H1 (cell line): ENCODE measurements at regions not wholly inside any gene's neighbourhood (a gene's known extent, or its start where the extent isn't known, plus 50 kb on each side); places are given as distances from the start of the nearest gene placed in this dataset.

Source experiments
- CTCF ChIA-PET: fragments of 300-600 bp; sonication (Branson Sonifier 250); formaldehyde crosslinking; loops from one replicate; lab custom pipeline; 2021; ENCODE audit not compliant: partially characterized antibody; lab: Charles Lee
- POLR2A ChIA-PET: fragments of 300-600 bp; sonication (Branson Sonifier 250); formaldehyde crosslinking; loops from one replicate; lab custom pipeline; 2021; ENCODE audit warnings: inconsistent platforms; ENCODE audit not compliant: partially characterized antibody; lab: Charles Lee
- DNase-seq, 2 experiments: peaks; one replicate each; pipeline versions ENCODE4 v3.0.0 to v3.0.0-alpha.2; 2010 to 2022; ENCODE audit warnings: low spot score in 2 of 2, low read depth in 1 of 2, mixed read lengths in 1 of 2
- FAIRE-seq: peaks from 2 replicates; lab custom pipeline; 2011; peaks lifted over from hg19 to GRCh38; lab: Jason Lieb, UNC
- H2AFZ ChIP-seq: 2 replicates; pipeline ENCODE4 v1.8.1; 2012; ENCODE audit warnings: low read length, inconsistent platforms
- H2AK5ac ChIP-seq: 2 replicates; pipeline ENCODE4 v1.6.1; 2013; ENCODE audit warnings: low read depth, low read length
- H2BK120ac ChIP-seq: replicated peaks from 2 replicates; pipeline ENCODE3; 2013; ENCODE audit warnings: low read depth, low read length, inconsistent platforms
- H2BK12ac ChIP-seq: 2 replicates; pipeline ENCODE4 v1.6.1; 2013; ENCODE audit warnings: low read depth, low read length
- H2BK15ac ChIP-seq: 2 replicates; pipeline ENCODE4 v1.6.1; 2013; ENCODE audit warnings: low read length
- H2BK20ac ChIP-seq: 2 replicates; pipeline ENCODE4 v1.6.1; 2013; ENCODE audit warnings: low read length
- H2BK5ac ChIP-seq: 2 replicates; pipeline ENCODE4 v1.6.1; 2013; ENCODE audit warnings: low read depth, low read length
- H3K14ac ChIP-seq: 2 replicates; pipeline ENCODE4 v1.6.1; 2013; ENCODE audit warnings: inconsistent platforms; ENCODE audit not compliant: insufficient read length
- H3K18ac ChIP-seq: 2 replicates; pipeline ENCODE4 v1.6.1; 2013; ENCODE audit warnings: low read length; ENCODE audit errors: extremely low read depth
- H3K23ac ChIP-seq: 2 replicates; pipeline ENCODE4 v1.6.1; 2013; ENCODE audit warnings: inconsistent platforms; ENCODE audit not compliant: insufficient read length
- H3K23me2 ChIP-seq: 2 replicates; pipeline ENCODE4 v1.6.1; 2013; ENCODE audit warnings: low read depth, low read length
- H3K27ac ChIP-seq: 2 replicates; pipeline ENCODE4 v1.6.1; 2011; ENCODE audit warnings: low read depth, low read length, inconsistent platforms
- H3K27me3 ChIP-seq, 4 experiments: replicated peaks in 1 of 4; 1 replicate in 1 of 4; 2 replicates in 3 of 4; pipeline versions ENCODE4 v1.6.1 to v1.8.1; 2011 to 2013; ENCODE audit warnings: low read length in 3 of 4, mild to moderate bottlenecking in 3 of 4, inconsistent platforms in 2 of 4, mixed read lengths in 2 of 4, moderate library complexity in 1 of 4; ENCODE audit not compliant: control insufficient read depth in 3 of 4, insufficient read depth in 3 of 4; ENCODE audit errors: extremely low read depth in 1 of 4
- H3K36me3 ChIP-seq, 4 experiments: 2 replicates each; pipeline versions ENCODE4 v1.6.1 to v1.8.1; 2011 to 2013; ENCODE audit warnings: mild to moderate bottlenecking in 4 of 4, low read length in 3 of 4, moderate library complexity in 2 of 4, control low read depth in 1 of 4, inconsistent platforms in 1 of 4; ENCODE audit not compliant: insufficient read depth in 4 of 4, control insufficient read depth in 2 of 4
- H3K4ac ChIP-seq: replicated peaks from 2 replicates; pipeline ENCODE3; 2013; ENCODE audit warnings: low read length, low read depth, mixed read lengths, inconsistent platforms; ENCODE audit not compliant: insufficient read length
- H3K4me1 ChIP-seq, 4 experiments: replicated peaks in 1 of 4; 1 replicate in 1 of 4; 2 replicates in 3 of 4; pipeline versions ENCODE4 v1.6.1 to v1.8.1; 2011 to 2013; ENCODE audit warnings: low read length in 3 of 4, inconsistent platforms in 2 of 4, mixed read lengths in 1 of 4; ENCODE audit not compliant: insufficient read depth in 4 of 4, control insufficient read depth in 3 of 4
- H3K4me2 ChIP-seq, 2 experiments: 2 replicates each; pipeline versions ENCODE4 v1.6.1 to v1.8.1; 2011 to 2013; ENCODE audit warnings: low read depth in 2 of 2, low read length in 2 of 2, control low read depth in 1 of 2, inconsistent platforms in 1 of 2, mild to moderate bottlenecking in 1 of 2; ENCODE audit not compliant: insufficient read depth in 1 of 2
- H3K4me3 ChIP-seq, 4 experiments: fragments of 200-600, 300-600 bp in 1 of 4; sonication (generic), shearing (Covaris generic), sonication (Bioruptor Twin) in 1 of 4; 2 replicates each; pipeline versions ENCODE4 v1.5.1 to v1.8.1; 2011 to 2016; ENCODE audit warnings: low read length in 4 of 4, low read depth in 3 of 4, control low read depth in 2 of 4, inconsistent platforms in 2 of 4, mild to moderate bottlenecking in 2 of 4, mixed read lengths in 1 of 4, moderate library complexity in 1 of 4; ENCODE audit not compliant: insufficient read depth in 2 of 4; ENCODE audit errors: extremely low read depth in 1 of 4
- H3K56ac ChIP-seq: replicated peaks from 2 replicates; pipeline ENCODE3; 2013; ENCODE audit warnings: low read depth, mild to moderate bottlenecking, mixed read lengths, low read length, inconsistent platforms; ENCODE audit not compliant: insufficient read length
- H3K79me1 ChIP-seq: 2 replicates; pipeline ENCODE4 v1.6.1; 2013; ENCODE audit warnings: low read depth, low read length, control low read depth
- H3K79me2 ChIP-seq, 2 experiments: 2 replicates each; pipeline versions ENCODE4 v1.6.1 to v1.8.1; 2012 to 2013; ENCODE audit warnings: low read length in 2 of 2, mild to moderate bottlenecking in 2 of 2, inconsistent platforms in 1 of 2; ENCODE audit not compliant: insufficient read depth in 2 of 2, control insufficient read depth in 1 of 2
- H3K9ac ChIP-seq, 4 experiments: replicated peaks in 1 of 4; 1 replicate in 1 of 4; 2 replicates in 3 of 4; pipeline versions ENCODE4 v1.6.1 to v1.8.1; 2011 to 2013; ENCODE audit warnings: low read depth in 3 of 4, low read length in 3 of 4, control low read depth in 2 of 4, mild to moderate bottlenecking in 2 of 4, moderate library complexity in 2 of 4, inconsistent platforms in 1 of 4; ENCODE audit errors: extremely low read depth in 1 of 4
- H3K9me3 ChIP-seq, 2 experiments: 2 replicates each; pipeline versions ENCODE4 v1.6.1 to v1.8.1; 2012 to 2013; ENCODE audit warnings: mild to moderate bottlenecking in 2 of 2, moderate library complexity in 2 of 2, control low read depth in 1 of 2, inconsistent platforms in 1 of 2, low read depth in 1 of 2, low read length in 1 of 2, mixed read lengths in 1 of 2; ENCODE audit not compliant: insufficient read depth in 2 of 2
- H4K20me1 ChIP-seq, 2 experiments: replicated peaks in 1 of 2; 2 replicates each; pipeline versions ENCODE3 to v1.8.1; 2011 to 2013; ENCODE audit warnings: inconsistent platforms in 2 of 2, low read length in 2 of 2, mild to moderate bottlenecking in 1 of 2; ENCODE audit not compliant: insufficient read depth in 2 of 2, control insufficient read depth in 1 of 2
- H4K5ac ChIP-seq: 2 replicates; pipeline ENCODE4 v1.6.1; 2013; ENCODE audit warnings: low read length, low read depth, mixed read lengths, inconsistent platforms; ENCODE audit not compliant: insufficient read length
- H4K8ac ChIP-seq: 2 replicates; pipeline ENCODE4 v1.8.0; 2013; ENCODE audit warnings: mild to moderate bottlenecking, moderate library complexity, low read length, inconsistent platforms; ENCODE audit not compliant: insufficient read depth; ENCODE audit errors: extremely low read depth
- H4K91ac ChIP-seq: replicated peaks from 2 replicates; pipeline ENCODE3; 2013; ENCODE audit warnings: low read length, mixed read lengths, inconsistent platforms; ENCODE audit not compliant: insufficient read length
- CEBPB ChIP-seq: IDR thresholded peaks from 2 replicates; pipeline ENCODE4 v1.6.1; 2012; ENCODE audit warnings: low read depth, low read length
- EP300 ChIP-seq, 2 experiments: IDR thresholded peaks; 1 replicate in 1 of 2; 2 replicates in 1 of 2; pipeline ENCODE4 v1.6.1; 2011 to 2012; ENCODE audit warnings: low read depth in 2 of 2, low read length in 2 of 2, mild to moderate bottlenecking in 2 of 2, borderline replicate concordance in 1 of 2, inconsistent platforms in 1 of 2, moderate library complexity in 1 of 2
- FOSL1 ChIP-seq: IDR thresholded peaks from 2 replicates; pipeline ENCODE4 v1.6.1; 2011; ENCODE audit warnings: mild to moderate bottlenecking, low read depth, low read length, moderate library complexity; ENCODE audit not compliant: insufficient read depth
- GABPA ChIP-seq: IDR thresholded peaks from 2 replicates; pipeline ENCODE4 v1.6.1; 2011; ENCODE audit warnings: mild to moderate bottlenecking, low read length, moderate library complexity, borderline replicate concordance; ENCODE audit not compliant: insufficient read depth
- HDAC2 ChIP-seq, 2 experiments: fragments of 300-600 bp in 1 of 2; sonication (generic) in 1 of 2; IDR thresholded peaks; 2 replicates each; pipeline ENCODE4 v1.6.1; 2011 to 2012; ENCODE audit warnings: low read depth in 2 of 2, low read length in 2 of 2, mild to moderate bottlenecking in 2 of 2, moderate library complexity in 2 of 2, borderline replicate concordance in 1 of 2, inconsistent platforms in 1 of 2
- KDM5A ChIP-seq: fragments of 200-600 bp; IDR thresholded peaks from 2 replicates; pipeline ENCODE4 v1.7.1; 2012; ENCODE audit warnings: mild to moderate bottlenecking, low read length, inconsistent platforms, mixed read lengths
- MAFK ChIP-seq: IDR thresholded peaks from 2 replicates; pipeline ENCODE4 v1.6.1; 2012; ENCODE audit warnings: low read depth, mild to moderate bottlenecking, improper control_type of control experiment, low read length
- NANOG ChIP-seq: IDR thresholded peaks from 2 replicates; pipeline ENCODE4 v1.6.1; 2011; ENCODE audit warnings: low read length, low read depth, mild to moderate bottlenecking, inconsistent platforms; ENCODE audit not compliant: insufficient read depth, poor library complexity, severe bottlenecking
- NRF1 ChIP-seq: IDR thresholded peaks from 2 replicates; pipeline ENCODE4 v1.6.1; 2011; ENCODE audit warnings: mild to moderate bottlenecking, low read depth, low read length, improper control_type of control experiment
- POLR2AphosphoS5 ChIP-seq: IDR thresholded peaks from 2 replicates; pipeline ENCODE4 v1.6.1; 2011; ENCODE audit warnings: low read depth, low read length
- POU5F1 ChIP-seq: IDR thresholded peaks from 2 replicates; pipeline ENCODE4 v1.6.1; 2011; ENCODE audit warnings: low read depth, mild to moderate bottlenecking, low read length, moderate library complexity
- SIX5 ChIP-seq: IDR thresholded peaks from 2 replicates; pipeline ENCODE4 v1.6.1; 2011; ENCODE audit warnings: mild to moderate bottlenecking, low read depth, low read length
- SP4 ChIP-seq: IDR thresholded peaks from 2 replicates; pipeline ENCODE4 v1.6.1; 2012; ENCODE audit warnings: low read length, inconsistent platforms
- ZNF274 ChIP-seq: IDR thresholded peaks from 2 replicates; pipeline ENCODE4 v1.7.0; 2012; ENCODE audit warnings: low read length, borderline replicate concordance; ENCODE audit errors: extremely low read depth
- WGBS, 2 experiments: shearing (Covaris generic) in 1 of 2; methylation state at CpG; one replicate each; pipeline versions ENCODE4 v1.1.6 to v1.1.7; 2013 to 2015; ENCODE audit warnings: low lambda C conversion rate in 2 of 2, mixed read lengths in 2 of 2, inconsistent platforms in 1 of 2, low coverage in 1 of 2, missing lambda C conversion rate in 1 of 2; ENCODE audit not compliant: insufficient replicate concordance in 2 of 2, insufficient coverage in 1 of 2, insufficient read length in 1 of 2; ENCODE audit errors: extremely low coverage in 1 of 2, missing lambda C conversion rate in 1 of 2; 5-methylcytosine and 5-hydroxymethylcytosine counted together

GRCh38 chr18:76188097-76188496 lies 306.9 kb downstream of the ZNF516 start:
- H3K27ac ChIP-seq, result no peak overlapping the region
- CTCF ChIA-PET, result no interaction called here
- no peak overlapping the region for H2AK5ac ChIP-seq
- H3K4me3 ChIP-seq, result no peak overlapping the region
- no peak overlapping the region for H2BK12ac ChIP-seq
- 95% methylated on average over 1 of the region's 1 CpG; no CpG with 5 or more reads in 1 of the 2 experiments for WGBS, 2 experiments
- no peak overlapping the region for H3K18ac ChIP-seq
- no peak overlapping the region for H3K14ac ChIP-seq
- H3K36me3 ChIP-seq, result no peaks in the 10 kb centered on the region
- H2BK120ac ChIP-seq, result no peak overlapping the region
- no peak overlapping the region for H4K91ac ChIP-seq
- H4K5ac ChIP-seq, result no peak overlapping the region
- no peaks in the 10 kb centered on the region for H3K79me1 ChIP-seq
- no peak overlapping the region for H3K4me2 ChIP-seq
- TF ChIP-seq GABPA (no peak), ZNF274 (no peak), KDM5A (no peak), HDAC2 (IDR thresholded peaks at IDR 0.05; ENCODE audit: borderline replicate concordance in 1 of 2, low read depth in 2 of 2, low read length in 2 of 2) (no peak), NRF1 (no peak), NANOG (no peak), POLR2AphosphoS5 (no peak), SP4 (no peak), POU5F1 (no peak), EP300 (IDR thresholded peaks at IDR 0.05; ENCODE audit: borderline replicate concordance in 1 of 2, low read depth in 2 of 2, low read length in 2 of 2) (no peak), MAFK (no peak), CEBPB (no peak), SIX5 (no peak), FOSL1 (no peak)
- H2BK20ac ChIP-seq, result no peak overlapping the region
- H2AFZ ChIP-seq, result no peak overlapping the region
- H4K8ac ChIP-seq, result no peak overlapping the region
- H3K4me1 ChIP-seq, result no peaks in the 10 kb centered on the region
- H3K56ac ChIP-seq, result no peak overlapping the region
- H2BK5ac ChIP-seq, result no peak overlapping the region
- no peak for DNase-seq
- FAIRE-seq, result no peak
- no peak overlapping the region for H3K9ac ChIP-seq
- no peak overlapping the region for H3K4ac ChIP-seq
- no peaks in the 10 kb centered on the region for H3K23me2 ChIP-seq
- POLR2A ChIA-PET, result no interaction called here
- H3K9me3 ChIP-seq, result no peaks in the 10 kb centered on the region; a peak in 1 of 4 replicates
- H3K27me3 ChIP-seq, result no peaks in the 10 kb centered on the region
- no peak overlapping the region for H2BK15ac ChIP-seq
- no peak overlapping the region for H3K23ac ChIP-seq
- H4K20me1 ChIP-seq, result no peaks in the 10 kb centered on the region
- no peaks in the 10 kb centered on the region for H3K79me2 ChIP-seq
